ENCODE measurements at regions not wholly inside any gene's neighbourhood (a gene's known extent, or its start where the extent isn't known, plus 50 kb on each side); places are given as distances from the start of the nearest gene placed in this dataset.
A peak's percentile ranks its signal among the peaks of the same experiment; 100 is the strongest.
"Not testable (repeated sequence)": the region's sequence is repeated elsewhere in the genome, so short reads cannot be mapped to it uniquely, and the experiment has no call there.

- no peak for DNase-seq (ENCODE audit: low spot score)
Observed at GRCh38 chrX:138871739-138872138, 160.2 kb upstream of the FGF13 start.

DNA sequence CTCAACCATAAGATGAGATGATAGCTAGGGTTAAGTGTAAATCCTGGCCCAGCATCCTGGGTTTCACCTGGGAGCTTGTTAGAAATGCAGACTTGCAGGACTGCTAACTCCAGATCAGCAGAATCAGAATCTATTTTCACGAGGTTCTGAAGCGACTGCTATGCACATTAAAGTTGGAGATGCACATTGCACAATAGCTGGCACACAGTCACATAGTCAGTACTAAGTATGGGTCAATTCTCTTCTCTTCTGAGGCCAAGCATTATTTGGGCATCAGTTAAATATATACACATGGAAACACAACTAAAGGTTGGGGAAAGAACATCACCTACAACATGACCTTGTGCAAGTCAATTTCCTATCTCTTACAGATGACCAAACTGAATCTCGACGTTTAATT is 155.1 kb upstream of the FGF13 start:
- DNase-seq (ENCODE audit: low spot score) = no peak

GRCh38 chrX:138865093-138865649 is 153.7 kb upstream of the FGF13 start:
- no peak for DNase-seq (ENCODE audit: low spot score)

GRCh38 chrX:138859421-138859820 is 147.9 kb upstream of the FGF13 start:
- no peak for DNase-seq (ENCODE audit: low spot score)

DNA sequence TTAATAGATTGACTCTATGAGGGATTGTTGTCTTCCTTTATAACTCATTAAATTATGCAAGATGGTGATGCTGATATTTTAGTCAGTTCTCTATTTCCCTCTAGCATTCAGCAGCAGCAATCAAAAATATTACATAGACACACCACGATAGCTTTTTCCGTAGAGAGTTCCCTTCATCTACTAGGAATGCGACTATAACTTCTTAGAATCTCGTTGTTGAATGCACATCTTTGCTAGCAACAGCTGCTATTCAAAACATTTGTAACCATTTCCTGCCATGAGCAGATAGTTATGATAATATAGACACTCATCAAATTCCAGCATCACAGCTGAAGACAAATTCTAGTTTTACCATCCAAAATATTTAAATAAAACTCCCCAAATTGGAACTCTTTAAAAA is 147.4 kb upstream of the FGF13 start:
- no peak for DNase-seq (ENCODE audit: low spot score)

DNA sequence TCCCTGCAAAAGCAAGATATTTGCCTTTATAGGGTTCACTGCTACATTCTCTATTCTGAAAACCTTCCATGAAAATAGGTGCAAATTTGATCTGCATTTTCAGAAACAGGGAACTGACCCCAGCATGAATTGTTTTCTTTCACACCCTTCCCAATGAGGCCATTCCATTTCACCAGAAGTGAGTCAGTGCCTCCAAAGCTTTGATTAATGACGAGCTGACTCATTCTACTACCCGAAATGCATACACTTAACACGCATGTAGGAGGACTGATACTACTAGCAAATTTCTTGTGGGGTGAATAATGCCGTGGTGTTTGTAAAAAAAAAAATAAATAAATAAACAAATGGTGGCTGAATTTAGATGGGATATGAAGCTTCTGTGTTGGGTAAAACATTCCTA is 146.9 kb upstream of the FGF13 start:
- no peak for DNase-seq (ENCODE audit: low spot score)

DNA sequence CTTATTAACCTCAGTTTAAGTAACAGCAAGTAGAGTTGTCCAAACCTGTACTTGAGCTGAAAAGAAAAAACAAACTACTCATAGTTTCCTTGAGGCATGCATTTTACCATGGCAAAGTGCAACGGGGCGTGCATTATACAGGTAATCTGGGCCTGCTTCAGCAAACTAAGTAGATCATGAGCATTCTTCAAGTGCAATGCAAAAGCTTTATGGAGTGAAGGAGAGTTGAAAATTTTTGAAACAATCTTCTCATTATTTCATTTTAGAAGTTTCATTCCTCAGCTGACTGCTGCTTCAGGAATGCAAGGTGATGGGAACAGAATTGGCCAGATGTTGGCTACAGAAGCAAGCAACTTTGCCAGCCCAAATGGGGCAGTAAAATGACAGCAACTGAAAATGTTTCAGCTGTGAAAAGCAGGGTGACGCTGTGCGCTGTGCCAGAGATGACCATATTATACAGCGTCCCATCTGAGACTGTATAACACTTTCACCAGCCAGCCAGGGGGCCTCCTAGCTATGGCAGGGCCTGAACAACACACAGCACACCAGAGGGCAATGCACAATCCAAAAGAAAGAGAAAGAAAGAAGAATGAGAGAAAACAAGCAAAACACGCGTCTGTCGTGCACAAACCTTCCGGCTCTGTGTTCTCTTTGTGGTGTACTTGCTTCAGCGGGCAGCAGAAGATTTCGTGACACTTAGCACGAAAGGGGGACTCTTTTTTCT is 145.5 kb upstream of the FGF13 start:
- no peak for DNase-seq (ENCODE audit: low spot score)

DNA sequence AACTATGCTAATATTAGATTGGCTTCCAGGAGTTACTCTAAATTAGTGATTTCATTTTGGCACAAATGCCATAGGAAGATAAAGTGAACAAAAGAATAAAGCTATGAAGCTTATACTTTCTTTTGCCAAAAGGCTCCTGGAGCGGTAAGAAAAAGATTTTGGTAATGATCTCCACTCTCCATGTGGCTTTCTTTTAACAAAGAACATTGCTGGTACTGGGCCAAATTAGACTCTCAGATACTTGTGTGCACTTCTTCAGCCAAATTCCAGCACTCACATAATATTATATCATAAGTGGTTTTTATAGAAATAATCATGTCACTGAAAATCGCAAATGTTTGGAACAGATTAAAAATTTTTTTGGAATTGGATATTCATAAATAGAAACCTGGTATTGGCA is 142.4 kb upstream of the FGF13 start:
- no peak for DNase-seq (ENCODE audit: low spot score)

DNA sequence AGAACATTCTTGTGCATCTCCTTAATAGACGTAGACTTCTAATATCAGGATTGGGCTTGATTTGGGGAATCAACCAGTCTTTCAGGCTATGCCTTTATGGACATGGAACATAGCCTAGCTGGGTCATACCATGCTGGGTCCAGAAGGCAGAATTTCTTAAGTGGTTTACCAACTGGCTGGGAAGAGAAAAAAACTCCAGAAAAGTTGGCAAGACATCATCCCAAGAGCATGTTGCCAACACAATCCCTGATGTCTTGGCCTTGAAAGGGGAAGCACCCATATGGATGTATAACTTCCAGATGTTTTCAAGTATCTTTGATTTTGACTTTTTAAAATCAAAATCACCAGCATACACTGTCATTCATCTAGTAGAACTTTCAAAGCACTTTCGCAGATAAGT is 138.0 kb upstream of the FGF13 start:
- no peak for DNase-seq (ENCODE audit: low spot score)

- peak; percentile 26 for DNase-seq (ENCODE audit: low spot score)
Observed at GRCh38 chrX:138847930-138848329, 136.4 kb upstream of the FGF13 start.

GRCh38 chrX:138845786-138846185 is 134.3 kb upstream of the FGF13 start:
- no peak for DNase-seq (ENCODE audit: low spot score)

GRCh38 chrX:138807400-138807799 is 95.9 kb upstream of the FGF13 start:
- not testable (repeated sequence) for DNase-seq (ENCODE audit: low spot score)

DNA sequence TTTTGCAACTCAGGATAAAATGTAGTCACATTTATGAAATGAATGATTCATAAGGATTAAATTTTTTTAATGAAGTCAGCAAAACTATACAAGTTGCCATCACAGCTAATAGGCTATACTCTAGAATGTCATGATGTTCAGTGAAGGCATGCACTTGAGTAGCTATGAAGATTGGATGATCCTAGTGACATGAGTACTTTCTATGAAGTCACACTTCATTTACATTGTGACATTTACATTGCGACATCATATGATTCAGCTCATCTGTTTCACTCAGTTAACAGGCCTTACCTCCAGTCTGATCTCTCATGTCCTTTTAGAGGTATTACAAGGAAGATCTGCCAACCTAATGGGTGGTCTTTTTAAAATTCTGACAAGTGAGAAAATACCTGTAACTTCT is 82.7 kb upstream of the FGF13 start:
- no peak for DNase-seq (ENCODE audit: low spot score)

DNA sequence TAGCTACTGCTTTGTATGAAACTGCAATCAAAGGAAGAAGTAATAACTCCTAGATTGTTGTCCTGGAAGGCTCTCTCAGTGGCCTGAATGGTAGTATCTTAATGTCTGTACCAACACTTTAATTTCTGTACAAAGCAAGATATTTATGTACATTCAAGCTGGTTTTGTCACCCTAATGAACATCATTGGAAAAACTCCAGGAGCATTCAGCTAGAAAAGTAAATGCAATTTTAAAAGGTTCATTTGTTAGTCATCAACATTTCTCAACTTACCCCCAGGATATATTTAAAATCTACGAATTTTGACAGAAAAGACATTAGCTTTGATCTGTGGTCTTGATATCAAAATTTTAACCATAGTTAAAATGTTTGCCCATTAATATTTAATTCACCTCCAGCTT is 80.0 kb upstream of the FGF13 start:
- DNase-seq (ENCODE audit: low spot score) = no peak

GRCh38 chrX:138788771-138789170 is 77.3 kb upstream of the FGF13 start:
- DNase-seq (ENCODE audit: low spot score) = no peak

DNA sequence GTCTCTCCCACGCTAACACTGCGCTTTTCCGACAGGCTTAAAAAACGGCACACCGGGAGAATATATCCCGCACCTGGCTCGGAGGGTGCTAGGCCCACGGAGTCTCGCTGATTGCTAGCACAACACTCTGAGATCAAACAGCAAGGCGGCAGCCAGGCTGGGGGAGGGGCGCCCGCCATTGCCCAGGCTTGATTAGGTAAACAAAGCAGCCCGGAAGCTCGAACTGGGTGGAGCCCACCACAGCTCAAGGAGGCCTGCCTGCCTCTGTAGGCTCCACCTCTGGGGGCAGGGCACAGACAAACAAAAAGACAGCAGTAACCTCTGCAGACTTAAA is 67.0 kb upstream of the FGF13 start:
- not testable (repeated sequence) for DNase-seq (ENCODE audit: low spot score)

- DNase-seq (ENCODE audit: low spot score) = not testable (repeated sequence)
Observed at GRCh38 chrX:138777908-138778575, 66.5 kb upstream of the FGF13 start.

- DNase-seq (ENCODE audit: low spot score) = no peak
Observed at GRCh38 chrX:138777230-138777629, 65.7 kb upstream of the FGF13 start.

DNA sequence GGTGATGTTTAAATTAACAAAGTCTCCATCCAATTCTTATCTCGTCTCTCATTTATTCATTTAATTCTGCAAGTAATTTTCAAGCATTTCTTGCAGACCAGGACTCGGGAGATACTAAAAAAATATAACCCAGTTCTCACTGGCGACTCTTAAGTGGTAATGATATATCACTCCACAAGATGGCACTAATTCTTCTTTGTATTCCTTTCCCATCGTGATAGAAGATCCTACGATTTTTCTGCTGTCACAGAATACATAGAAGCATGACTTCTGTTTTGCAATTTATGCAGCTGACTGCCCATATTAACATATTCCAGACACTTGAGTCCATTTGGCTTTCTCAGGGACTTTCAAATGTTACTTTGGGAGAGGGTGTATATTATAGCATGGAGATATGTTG is 64.0 kb upstream of the FGF13 start:
- peak; percentile 54 for DNase-seq (ENCODE audit: low spot score)

DNA sequence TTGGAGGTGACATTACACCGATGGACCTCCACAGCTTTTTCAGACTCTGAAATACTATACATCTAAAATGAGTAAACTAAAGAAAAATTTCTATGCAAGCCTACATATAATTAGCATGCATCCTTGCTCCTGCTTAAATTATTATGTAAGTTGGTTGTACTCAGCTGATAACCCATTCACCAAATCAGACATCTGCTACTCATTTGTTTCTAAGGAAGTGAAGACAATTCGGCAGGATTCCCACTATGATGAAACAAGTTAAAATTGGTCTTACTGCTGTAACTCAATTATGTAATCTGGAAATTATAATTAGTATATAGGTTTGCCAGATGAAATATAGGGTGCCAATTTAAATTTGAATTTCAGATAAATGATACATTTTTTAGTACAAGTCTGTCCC is 59.5 kb upstream of the FGF13 start:
- DNase-seq (ENCODE audit: low spot score) = no peak

- DNase-seq (ENCODE audit: low spot score) = no peak
Observed at GRCh38 chrX:138769918-138770317, 58.4 kb upstream of the FGF13 start.

- DNase-seq (ENCODE audit: low spot score) = no peak
Observed at GRCh38 chrX:138765051-138765450, 53.5 kb upstream of the FGF13 start.

DNA sequence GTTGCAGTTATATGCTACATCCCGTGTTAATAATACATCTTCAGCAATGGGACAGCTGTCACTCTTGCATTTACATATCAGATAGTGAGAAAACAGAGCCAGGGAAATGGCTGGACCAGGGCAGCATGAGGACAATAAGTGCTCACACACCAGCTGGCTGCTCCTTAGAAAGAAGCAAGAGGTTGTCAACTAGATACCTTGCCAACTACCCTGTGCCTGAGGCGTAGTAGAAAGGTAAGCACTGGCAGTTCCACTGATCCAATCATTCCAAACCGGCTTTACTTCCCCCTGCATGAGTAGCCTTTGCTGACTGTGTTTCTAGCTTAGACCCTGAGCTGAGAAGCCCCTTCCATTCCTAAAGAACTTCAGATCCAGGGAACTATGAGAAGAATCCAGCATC is 52.2 kb upstream of the FGF13 start:
- DNase-seq (ENCODE audit: low spot score) = no peak
